ENCODE measurements at regions not wholly inside any gene's neighbourhood (a gene's known extent, or its start where the extent isn't known, plus 50 kb on each side); places are given as distances from the start of the nearest gene placed in this dataset.
"Not testable (repeated sequence)": the region's sequence is repeated elsewhere in the genome, so short reads cannot be mapped to it uniquely, and the experiment has no call there.

DNA sequence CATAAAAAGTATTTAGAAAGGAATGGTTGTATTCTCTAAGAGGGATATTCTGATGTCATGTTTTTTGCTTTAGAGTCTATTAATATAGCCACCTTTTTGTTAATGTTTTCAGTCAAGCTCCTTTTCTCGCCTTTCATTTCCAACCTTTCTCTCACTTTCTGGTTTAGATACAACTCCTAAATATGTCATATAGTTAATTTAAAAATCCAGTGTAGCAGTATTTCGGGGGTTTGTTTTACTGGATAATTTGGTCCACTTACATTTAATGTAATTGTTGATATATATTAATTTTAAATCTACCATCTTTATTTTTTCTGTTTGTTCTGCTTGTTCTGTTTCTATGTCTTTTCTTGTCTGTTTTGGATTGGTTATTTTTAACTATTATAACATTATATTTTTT lies 121.1 kb downstream of the FAM72C start:
- not testable (repeated sequence) for DNase-seq

GRCh38 chr1:143848859-143849258 lies 122.9 kb downstream of the FAM72C start:
- in situ Hi-C loops (cut with HindIII; ENCODE audit: low pct_ligation_motif_present, low pct_unique_long_range_greater_than_20kb, low sequenced_read_pairs); DNase-seq: not testable (repeated sequence)

More for the DNA sequence above, 121.1 kb downstream of the FAM72C start:
- in situ Hi-C loops (cut with HindIII; ENCODE audit: low pct_ligation_motif_present, low pct_unique_long_range_greater_than_20kb, low sequenced_read_pairs), result not testable (repeated sequence)

DNA sequence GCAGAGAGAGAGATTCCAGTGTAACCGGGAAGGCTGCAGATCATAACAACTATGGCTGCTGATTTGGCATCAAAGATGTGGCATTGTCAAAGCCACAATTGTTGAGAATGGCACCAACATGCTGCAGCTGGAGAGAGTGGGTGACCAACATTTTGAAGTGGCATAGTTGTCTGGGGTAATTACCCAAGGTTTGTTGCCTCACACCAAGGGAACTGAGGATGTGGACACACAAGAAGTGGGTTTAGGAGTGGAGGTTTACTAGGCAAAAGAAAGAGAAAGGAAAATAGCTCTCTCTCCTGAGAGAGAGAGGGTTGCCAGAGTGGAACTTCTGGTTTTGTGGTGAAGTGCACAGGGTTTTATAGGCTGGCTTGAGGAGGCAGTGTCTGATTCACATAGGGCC lies 126.6 kb downstream of the FAM72C start:
- DNase-seq; in situ Hi-C loops (cut with HindIII; ENCODE audit: low pct_ligation_motif_present, low pct_unique_long_range_greater_than_20kb, low sequenced_read_pairs): not testable (repeated sequence)

DNA sequence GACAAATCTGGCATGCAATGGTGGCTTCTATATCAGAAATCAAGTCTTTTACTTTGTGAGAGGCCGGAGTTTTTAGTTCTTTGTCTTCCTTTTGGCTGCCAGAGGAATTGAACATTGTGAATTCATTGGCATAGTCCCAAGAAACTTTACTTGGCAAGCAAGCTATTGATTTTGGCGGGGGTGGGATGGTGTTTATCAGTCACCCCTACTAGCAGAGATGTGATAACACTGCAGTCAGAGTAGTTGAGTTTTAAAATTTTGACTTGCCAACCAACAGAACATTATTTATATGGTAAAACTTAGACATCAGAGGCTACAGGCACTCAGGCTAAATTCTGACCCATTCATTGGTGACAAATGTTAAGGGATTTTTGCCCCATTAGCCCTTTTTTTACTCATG lies 129.7 kb downstream of the FAM72C start:
- DNase-seq; in situ Hi-C loops (cut with HindIII; ENCODE audit: low pct_ligation_motif_present, low pct_unique_long_range_greater_than_20kb, low sequenced_read_pairs): not testable (repeated sequence)

DNA sequence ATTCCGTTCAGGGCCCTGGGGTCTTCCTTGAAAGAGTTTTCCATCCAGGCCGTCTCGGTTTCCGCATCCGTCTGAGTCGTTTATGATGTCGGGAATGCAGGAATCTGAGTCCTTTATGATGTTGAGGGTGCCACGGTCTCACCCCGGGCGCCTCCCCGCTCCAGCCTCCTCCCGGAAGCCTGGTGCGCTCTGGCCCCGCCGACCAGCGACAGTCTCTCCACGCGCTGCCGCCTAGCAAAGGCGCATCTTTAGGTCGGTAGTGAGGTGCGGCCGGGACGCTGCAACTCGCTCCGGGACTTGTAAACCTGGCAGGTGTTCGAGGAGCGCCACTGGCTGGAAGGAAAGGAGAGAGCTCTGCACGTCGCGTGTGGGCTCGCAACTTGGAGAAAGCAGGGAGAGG lies 132.6 kb downstream of the FAM72C start:
- in situ Hi-C loops (cut with HindIII; ENCODE audit: low pct_ligation_motif_present, low pct_unique_long_range_greater_than_20kb, low sequenced_read_pairs); DNase-seq: not testable (repeated sequence)

GRCh38 chr1:143838598-143838929 lies 133.2 kb downstream of the FAM72C start:
- DNase-seq; in situ Hi-C loops (cut with HindIII; ENCODE audit: low pct_ligation_motif_present, low pct_unique_long_range_greater_than_20kb, low sequenced_read_pairs): not testable (repeated sequence)

DNA sequence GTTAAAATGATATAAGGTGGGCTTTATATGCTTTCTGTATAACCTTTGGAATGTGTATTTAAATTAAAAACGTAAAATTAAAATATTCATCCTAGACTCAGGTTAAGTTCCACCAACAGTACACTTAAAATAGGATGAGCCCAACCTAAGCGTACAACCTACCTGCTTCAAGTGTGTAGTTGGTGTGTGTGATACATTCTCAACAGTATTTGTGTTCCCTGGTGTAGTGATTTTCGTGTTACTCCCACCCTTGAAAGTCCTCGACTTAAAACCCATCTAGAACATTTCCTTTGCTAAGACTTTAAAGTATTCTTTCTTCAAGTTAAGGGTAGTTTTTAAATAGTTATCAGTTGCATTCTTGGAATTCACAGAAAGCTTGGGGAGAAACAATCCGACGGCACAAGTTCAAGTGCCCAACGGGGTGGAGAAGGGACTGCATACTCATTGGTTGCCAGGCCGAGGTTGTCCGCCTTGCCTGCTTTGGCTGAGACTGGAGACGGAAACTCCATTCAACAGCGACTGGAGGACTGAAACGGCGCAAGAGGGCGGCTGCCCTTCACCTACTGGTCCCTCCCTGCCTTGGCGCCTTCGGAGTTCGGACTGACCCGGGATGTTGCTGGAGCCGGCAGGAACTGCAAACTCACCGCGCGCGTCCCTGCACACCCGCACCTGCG lies 133.7 kb downstream of the FAM72C start:
- in situ Hi-C loops (cut with HindIII; ENCODE audit: low pct_ligation_motif_present, low pct_unique_long_range_greater_than_20kb, low sequenced_read_pairs); DNase-seq: not testable (repeated sequence)

DNA sequence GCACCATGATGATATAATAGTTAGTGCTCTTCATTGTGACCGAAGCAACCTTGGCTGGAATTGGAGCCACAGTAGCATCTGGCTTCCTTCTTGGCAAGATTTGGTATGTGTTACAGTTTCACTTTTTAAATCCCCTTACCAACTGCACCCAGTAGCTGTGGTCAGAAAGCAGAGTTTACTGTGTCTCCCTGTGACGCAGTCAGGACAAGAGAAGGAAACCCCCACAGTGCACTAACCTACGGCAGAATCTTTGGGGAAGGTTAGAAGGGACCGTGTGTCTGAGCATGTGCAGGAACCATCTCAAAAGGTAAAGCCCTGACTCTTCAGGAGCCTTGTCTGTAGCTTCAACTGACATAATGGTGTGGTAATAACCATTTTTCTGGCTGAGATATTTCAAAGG lies 138.4 kb downstream of the FAM72C start:
- DNase-seq; in situ Hi-C loops (cut with HindIII; ENCODE audit: low pct_ligation_motif_present, low pct_unique_long_range_greater_than_20kb, low sequenced_read_pairs): not testable (repeated sequence)

- in situ Hi-C loops (cut with HindIII; ENCODE audit: low pct_ligation_motif_present, low pct_unique_long_range_greater_than_20kb, low sequenced_read_pairs), result not testable (repeated sequence)
These were observed 139.4 kb downstream of the FAM72C start for GRCh38 chr1:143832379-143832716.

DNA sequence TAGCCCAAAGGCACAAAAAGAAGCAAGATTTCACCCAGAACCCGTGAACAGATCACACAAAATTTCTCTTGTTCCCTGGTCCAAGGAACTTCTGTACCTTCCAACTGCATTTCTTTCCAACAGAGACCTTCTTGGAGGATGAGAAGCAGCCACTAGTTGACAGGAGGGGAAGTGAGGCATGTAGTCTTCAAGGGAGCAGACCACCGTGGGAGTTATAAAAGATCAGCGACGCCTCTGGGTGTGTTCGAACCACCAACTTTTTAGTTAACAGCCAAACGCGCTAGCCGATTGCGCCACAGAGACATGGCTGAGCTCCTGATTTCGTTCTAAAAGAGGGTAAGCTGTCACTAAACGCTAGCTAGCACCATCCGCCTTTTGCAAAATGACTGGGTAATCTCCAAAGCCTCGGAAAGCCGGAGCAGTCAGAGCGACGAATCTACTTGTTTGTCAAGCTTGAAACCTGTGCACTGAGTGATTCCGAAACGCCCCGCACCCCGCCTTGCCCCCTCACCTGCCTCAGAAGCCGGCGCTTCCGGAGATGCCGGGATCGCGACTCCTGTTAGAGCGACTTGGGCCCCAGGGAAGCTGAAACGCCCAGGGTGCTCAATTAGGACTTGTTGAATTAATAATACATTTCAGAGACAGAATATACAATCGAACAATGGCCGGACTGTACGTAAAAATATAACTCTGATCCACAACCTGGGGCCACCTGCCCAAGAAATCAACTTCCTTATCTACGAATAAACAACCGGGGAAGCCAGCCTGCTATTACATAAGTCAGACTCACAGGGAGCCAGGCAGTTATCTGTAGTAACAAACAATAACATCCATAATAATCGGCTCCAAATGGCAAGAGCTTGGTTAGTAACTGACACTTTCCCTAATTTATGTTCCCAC lies 140.1 kb downstream of the FAM72C start:
- DNase-seq; in situ Hi-C loops (cut with HindIII; ENCODE audit: low pct_ligation_motif_present, low pct_unique_long_range_greater_than_20kb, low sequenced_read_pairs): not testable (repeated sequence)

More at GRCh38 chr1:143832379-143832716, 139.4 kb downstream of the FAM72C start:
- DNase-seq, result not testable (repeated sequence)

- DNase-seq; in situ Hi-C loops (cut with HindIII; ENCODE audit: low pct_ligation_motif_present, low pct_unique_long_range_greater_than_20kb, low sequenced_read_pairs): not testable (repeated sequence)
These were observed 145.6 kb downstream of the FAM72C start for GRCh38 chr1:143826162-143826561.

GRCh38 chr1:143824266-143824665 lies 147.5 kb downstream of the FAM72C start:
- in situ Hi-C loops (cut with HindIII; ENCODE audit: low pct_ligation_motif_present, low pct_unique_long_range_greater_than_20kb, low sequenced_read_pairs), result not testable (repeated sequence)

DNA sequence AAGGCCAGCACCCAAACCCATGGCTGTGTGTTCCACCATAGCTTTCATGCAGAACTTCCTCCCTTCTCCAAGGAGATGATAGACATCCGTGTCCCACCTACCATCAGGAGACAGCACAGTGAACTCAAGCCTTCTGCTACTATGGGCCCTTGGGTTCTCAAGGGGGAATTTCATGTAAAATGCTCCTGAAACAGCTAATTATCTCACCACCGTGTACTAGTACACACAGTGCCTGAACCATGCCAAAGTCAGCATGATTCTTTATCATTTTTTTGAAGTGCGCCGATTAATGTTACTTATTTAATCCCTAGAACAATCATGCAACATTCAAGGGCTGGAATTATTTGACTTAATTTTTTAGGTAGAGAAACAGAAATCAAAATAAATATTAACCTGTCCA lies 151.7 kb downstream of the FAM72C start:
- in situ Hi-C loops (cut with HindIII; ENCODE audit: low pct_ligation_motif_present, low pct_unique_long_range_greater_than_20kb, low sequenced_read_pairs); DNase-seq: not testable (repeated sequence)

More at GRCh38 chr1:143824266-143824665, 147.5 kb downstream of the FAM72C start:
- not testable (repeated sequence) for DNase-seq

GRCh38 chr1:143816369-143816768 lies 155.4 kb downstream of the FAM72C start:
- in situ Hi-C loops (cut with HindIII; ENCODE audit: low pct_ligation_motif_present, low pct_unique_long_range_greater_than_20kb, low sequenced_read_pairs); DNase-seq: not testable (repeated sequence)

GRCh38 chr1:143805374-143805773 lies 166.4 kb downstream of the FAM72C start:
- DNase-seq; in situ Hi-C loops (cut with HindIII; ENCODE audit: low pct_ligation_motif_present, low pct_unique_long_range_greater_than_20kb, low sequenced_read_pairs): not testable (repeated sequence)

GRCh38 chr1:143804707-143805356 lies 167.0 kb downstream of the FAM72C start:
- DNase-seq; in situ Hi-C loops (cut with HindIII; ENCODE audit: low pct_ligation_motif_present, low pct_unique_long_range_greater_than_20kb, low sequenced_read_pairs): not testable (repeated sequence)

GRCh38 chr1:143803927-143804411 lies 167.8 kb downstream of the FAM72C start:
- in situ Hi-C loops (cut with HindIII; ENCODE audit: low pct_ligation_motif_present, low pct_unique_long_range_greater_than_20kb, low sequenced_read_pairs), result not testable (repeated sequence)
- DNase-seq, result peak; percentile 48

DNA sequence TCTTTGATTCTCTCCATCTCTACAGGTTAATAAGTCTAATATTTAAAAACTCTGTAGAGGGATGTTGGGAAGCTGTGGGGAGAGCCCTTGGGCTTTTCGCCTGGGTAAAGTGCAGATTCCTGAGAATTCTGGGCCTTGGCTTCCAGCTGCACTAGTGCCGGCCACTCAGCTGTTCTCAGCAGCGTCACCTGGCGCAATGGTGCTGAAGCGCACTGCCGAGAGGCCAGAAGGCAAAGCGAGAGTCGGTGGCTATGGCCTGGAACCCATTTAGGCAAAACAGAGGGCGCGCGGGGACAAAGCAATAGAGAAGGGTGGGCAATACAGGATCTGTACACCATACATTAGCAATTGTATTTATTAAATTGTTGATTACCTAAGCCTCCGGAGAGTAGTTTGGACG lies 168.7 kb downstream of the FAM72C start:
- in situ Hi-C loops (cut with HindIII; ENCODE audit: low pct_ligation_motif_present, low pct_unique_long_range_greater_than_20kb, low sequenced_read_pairs); DNase-seq: not testable (repeated sequence)
